HG02763 (cell line): ENCODE measurements at regions not wholly inside any gene's neighbourhood (a gene's known extent, or its start where the extent isn't known, plus 50 kb on each side); places are given as distances from the start of the nearest gene placed in this dataset.
"Not testable (repeated sequence)": the region's sequence is repeated elsewhere in the genome, so short reads cannot be mapped to it uniquely, and the experiment has no call there.

Experiments
- ATAC-seq: cut with Tn5 transposase; IDR thresholded peaks from one replicate; pipeline ENCODE4 v1.9.1; 2021; ENCODE audit warnings: mild to moderate bottlenecking, moderate library complexity; ENCODE audit not compliant: unreplicated experiment

GRCh38 chr6:80603679-80604078 is 497.2 kb downstream of the BCKDHB start:
- no peak for ATAC-seq

- no peak for ATAC-seq
Measured at GRCh38 chr6:80594461-80594860, 488.0 kb downstream of the BCKDHB start.

GRCh38 chr6:80592436-80592835 is 486.0 kb downstream of the BCKDHB start:
- no peak for ATAC-seq

- ATAC-seq, result no peak
Measured at GRCh38 chr6:80586242-80586641, 479.8 kb downstream of the BCKDHB start.

GRCh38 chr6:80579391-80580023 is 473.0 kb downstream of the BCKDHB start:
- ATAC-seq, result no peak

- ATAC-seq, result not testable (repeated sequence)
Measured at GRCh38 chr6:80573320-80573719, 466.8 kb downstream of the BCKDHB start.

- ATAC-seq, result peak; percentile 65
Measured at GRCh38 chr6:80566361-80566760, 459.9 kb downstream of the BCKDHB start.

- ATAC-seq, result no peak
Measured at GRCh38 chr6:80553071-80553740, 446.7 kb downstream of the BCKDHB start.

GRCh38 chr6:80550748-80551147 is 444.3 kb downstream of the BCKDHB start:
- no peak for ATAC-seq

- ATAC-seq, result no peak
Measured at GRCh38 chr6:80550281-80550680, 443.8 kb downstream of the BCKDHB start.

- ATAC-seq, result no peak
Measured at GRCh38 chr6:80548532-80548931, 442.1 kb downstream of the BCKDHB start.

- no peak for ATAC-seq
Measured at GRCh38 chr6:80547827-80548226, 441.4 kb downstream of the BCKDHB start.

GRCh38 chr6:80544976-80545722 is 438.7 kb downstream of the BCKDHB start:
- ATAC-seq, result no peak

- ATAC-seq, result no peak
Measured at GRCh38 chr6:80544555-80544954, 438.1 kb downstream of the BCKDHB start.

GRCh38 chr6:80543598-80544222 is 437.2 kb downstream of the BCKDHB start:
- no peak for ATAC-seq

- ATAC-seq, result no peak
Measured at GRCh38 chr6:80543151-80543550, 436.7 kb downstream of the BCKDHB start.

GRCh38 chr6:80541886-80542285 is 435.4 kb downstream of the BCKDHB start:
- no peak for ATAC-seq

- ATAC-seq, result no peak
Measured at GRCh38 chr6:80541181-80541580, 434.7 kb downstream of the BCKDHB start.

- no peak for ATAC-seq
Measured at GRCh38 chr6:80540700-80541099, 434.2 kb downstream of the BCKDHB start.

- ATAC-seq, result no peak
Measured at GRCh38 chr6:80537118-80537972, 430.9 kb downstream of the BCKDHB start.
